ENCODE measurements at regions not wholly inside any gene's neighbourhood (a gene's known extent, or its start where the extent isn't known, plus 50 kb on each side); places are given as distances from the start of the nearest gene placed in this dataset.
"Not testable (repeated sequence)": the region's sequence is repeated elsewhere in the genome, so short reads cannot be mapped to it uniquely, and the experiment has no call there.

- no peak for FAIRE-seq
Observed at GRCh38 chr1:25020851-25021590, 90.9 kb upstream of the RUNX3 start.

GRCh38 chr1:25020173-25020845 lies 90.2 kb upstream of the RUNX3 start:
- FAIRE-seq, result no peak

- no peak for FAIRE-seq
Observed at GRCh38 chr1:25019337-25020172, 89.5 kb upstream of the RUNX3 start.

- FAIRE-seq, result no peak
Observed at GRCh38 chr1:25018943-25019336, 88.9 kb upstream of the RUNX3 start.

- FAIRE-seq, result no peak
Observed at GRCh38 chr1:25018110-25018735, 88.1 kb upstream of the RUNX3 start.

GRCh38 chr1:25017436-25018109 lies 87.5 kb upstream of the RUNX3 start:
- no peak for FAIRE-seq

GRCh38 chr1:25012966-25013962 lies 83.2 kb upstream of the RUNX3 start:
- no peak for FAIRE-seq

- no peak for FAIRE-seq
Observed at GRCh38 chr1:25011943-25012638, 82.0 kb upstream of the RUNX3 start.

GRCh38 chr1:25011275-25011674 lies 81.2 kb upstream of the RUNX3 start:
- no peak for FAIRE-seq

GRCh38 chr1:25009671-25010262 lies 79.7 kb upstream of the RUNX3 start:
- FAIRE-seq, result no peak

GRCh38 chr1:25008192-25008485 lies 78.1 kb upstream of the RUNX3 start:
- no peak for FAIRE-seq

GRCh38 chr1:25007390-25008191 lies 77.5 kb upstream of the RUNX3 start:
- not testable (repeated sequence) for FAIRE-seq

GRCh38 chr1:25006770-25007169 lies 76.7 kb upstream of the RUNX3 start:
- no peak for FAIRE-seq

- no peak for FAIRE-seq
Observed at GRCh38 chr1:25004355-25004754, 74.3 kb upstream of the RUNX3 start.

- no peak for FAIRE-seq
Observed at GRCh38 chr1:25003457-25004190, 73.5 kb upstream of the RUNX3 start.

GRCh38 chr1:25003000-25003399 lies 72.9 kb upstream of the RUNX3 start:
- FAIRE-seq, result no peak

GRCh38 chr1:25001125-25001915 lies 71.2 kb upstream of the RUNX3 start:
- no peak for FAIRE-seq

GRCh38 chr1:24999906-25000305 lies 69.8 kb upstream of the RUNX3 start:
- no peak for FAIRE-seq

Measured in A204.1 (cell line).